ENCODE measurements at regions not wholly inside any gene's neighbourhood (a gene's known extent, or its start where the extent isn't known, plus 50 kb on each side); places are given as distances from the start of the nearest gene placed in this dataset.
A peak's percentile ranks its signal among the peaks of the same experiment; 100 is the strongest.

DNA sequence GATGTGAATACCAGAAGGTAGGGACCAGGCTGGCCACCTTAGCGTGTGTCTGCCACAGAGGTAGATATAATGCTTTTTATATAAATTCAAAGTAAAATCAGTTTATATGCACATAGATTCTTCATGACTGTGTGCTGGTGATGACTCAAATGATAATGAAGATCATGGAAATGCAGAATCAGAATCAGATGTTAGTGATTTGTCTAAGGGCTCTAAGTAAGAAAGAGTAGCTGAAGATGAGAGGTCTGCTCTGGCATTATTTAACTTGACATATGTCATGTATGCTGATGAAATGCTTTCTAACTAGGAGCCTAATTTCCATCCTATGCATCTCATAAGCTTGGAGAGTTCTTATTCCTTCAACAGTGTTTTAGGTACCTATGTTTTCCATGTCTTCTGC is 50.3 kb upstream of the DPH6 start:
- no peak for DNase-seq (ENCODE audit: low spot score)
- TF ChIP-seq, protein P1, sequence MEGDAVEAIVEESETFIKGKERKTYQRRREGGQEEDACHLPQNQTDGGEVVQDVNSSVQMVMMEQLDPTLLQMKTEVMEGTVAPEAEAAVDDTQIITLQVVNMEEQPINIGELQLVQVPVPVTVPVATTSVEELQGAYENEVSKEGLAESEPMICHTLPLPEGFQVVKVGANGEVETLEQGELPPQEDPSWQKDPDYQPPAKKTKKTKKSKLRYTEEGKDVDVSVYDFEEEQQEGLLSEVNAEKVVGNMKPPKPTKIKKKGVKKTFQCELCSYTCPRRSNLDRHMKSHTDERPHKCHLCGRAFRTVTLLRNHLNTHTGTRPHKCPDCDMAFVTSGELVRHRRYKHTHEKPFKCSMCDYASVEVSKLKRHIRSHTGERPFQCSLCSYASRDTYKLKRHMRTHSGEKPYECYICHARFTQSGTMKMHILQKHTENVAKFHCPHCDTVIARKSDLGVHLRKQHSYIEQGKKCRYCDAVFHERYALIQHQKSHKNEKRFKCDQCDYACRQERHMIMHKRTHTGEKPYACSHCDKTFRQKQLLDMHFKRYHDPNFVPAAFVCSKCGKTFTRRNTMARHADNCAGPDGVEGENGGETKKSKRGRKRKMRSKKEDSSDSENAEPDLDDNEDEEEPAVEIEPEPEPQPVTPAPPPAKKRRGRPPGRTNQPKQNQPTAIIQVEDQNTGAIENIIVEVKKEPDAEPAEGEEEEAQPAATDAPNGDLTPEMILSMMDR (IDR thresholded peaks at IDR 0.05; ENCODE audit: extremely low read depth, missing control alignments) = no peak

DNA sequence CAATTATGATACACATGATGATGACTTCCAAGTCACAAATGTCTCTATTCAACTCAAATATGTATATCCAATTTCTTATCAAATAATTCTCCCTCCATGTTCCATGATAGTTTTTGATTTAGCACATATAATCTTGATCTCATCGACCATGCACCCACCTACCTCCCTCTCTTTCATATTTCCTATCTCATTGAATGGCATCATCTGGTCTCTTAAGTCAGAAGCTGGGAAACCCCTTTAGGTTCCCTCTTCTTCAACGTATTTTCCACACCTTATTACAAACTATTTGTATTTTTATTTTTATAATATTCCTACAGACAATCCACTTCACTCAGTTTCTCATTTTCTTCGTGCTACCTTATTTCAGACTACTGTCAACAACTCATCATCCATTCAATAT is 56.9 kb upstream of the DPH6 start:
- no peak for DNase-seq (ENCODE audit: low spot score)
- TF ChIP-seq, protein P1 (IDR thresholded peaks at IDR 0.05; ENCODE audit: extremely low read depth, missing control alignments) = no peak

DNA sequence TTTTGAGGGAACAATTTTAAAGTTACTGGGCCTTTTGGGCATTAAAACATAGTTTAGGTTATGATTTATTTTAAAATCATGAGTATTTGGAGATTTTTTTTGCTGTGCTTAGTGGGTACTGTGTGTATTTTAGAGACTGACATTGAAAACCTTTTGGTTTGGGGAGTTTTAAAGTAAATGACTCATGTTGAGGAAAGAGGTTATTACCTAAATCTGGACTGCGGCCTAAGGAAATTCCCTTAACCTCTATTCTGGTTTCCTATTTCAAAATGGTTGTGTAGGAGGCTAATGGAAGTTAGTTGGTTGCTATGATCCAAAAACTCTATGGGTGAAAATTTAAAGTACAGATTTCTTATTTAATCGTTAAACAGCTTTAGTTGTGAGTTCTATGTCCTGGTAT is 57.3 kb upstream of the DPH6 start:
- TF ChIP-seq, protein P1 (IDR thresholded peaks at IDR 0.05; ENCODE audit: extremely low read depth, missing control alignments) = no peak
- peak; percentile 12 for DNase-seq (ENCODE audit: low spot score)

DNA sequence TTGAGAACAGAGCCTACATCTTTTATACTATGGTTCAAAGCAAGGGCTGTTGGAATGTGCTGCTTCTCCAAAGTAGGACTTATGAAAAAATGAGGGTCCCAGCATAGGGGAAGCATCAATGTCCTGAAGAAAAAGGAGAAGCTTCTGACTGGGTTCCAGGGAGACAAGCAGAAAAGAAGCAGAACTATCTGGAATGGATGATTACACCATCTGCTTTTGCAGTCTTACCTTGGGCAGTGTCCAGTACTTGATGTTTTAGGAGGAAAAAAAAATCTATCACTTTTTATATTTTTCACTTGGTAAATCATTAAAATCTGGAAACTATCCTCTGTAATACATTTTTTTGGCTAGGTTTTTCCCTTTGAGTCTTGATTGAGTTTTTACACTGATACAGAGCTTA is 57.9 kb upstream of the DPH6 start:
- DNase-seq (ENCODE audit: low spot score) = no peak
- TF ChIP-seq, protein P1 (IDR thresholded peaks at IDR 0.05; ENCODE audit: extremely low read depth, missing control alignments) = no peak

DNA sequence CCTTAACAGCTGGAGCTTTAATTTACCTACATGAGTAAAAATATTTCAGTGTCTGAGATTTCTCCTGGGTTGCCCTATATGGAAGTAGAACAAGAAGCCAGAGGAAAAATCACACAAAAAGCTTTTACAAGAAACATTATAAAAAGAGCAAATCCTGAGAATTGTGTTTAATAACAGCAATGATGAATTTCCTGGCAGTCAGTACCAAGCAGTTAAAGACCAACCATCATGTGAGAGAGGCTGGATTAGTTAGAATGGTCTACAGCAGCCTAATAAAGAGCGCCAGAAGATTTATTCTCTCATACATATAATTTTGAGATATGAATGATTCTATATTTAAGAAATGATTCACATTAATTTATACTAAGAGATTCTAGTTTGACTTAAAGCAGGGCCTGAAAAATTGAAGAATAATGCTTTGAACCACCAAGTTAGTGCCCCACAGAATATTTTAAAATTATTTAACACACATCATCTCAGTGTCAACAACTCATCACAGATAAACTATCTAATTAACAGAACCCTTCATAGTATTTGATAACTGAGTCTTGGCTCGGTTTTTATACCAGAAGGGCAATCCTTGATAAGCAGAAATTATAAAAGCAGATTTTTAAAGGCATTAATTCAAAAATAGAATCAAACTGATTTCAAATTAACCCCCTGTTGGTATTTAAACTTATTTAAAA is 59.9 kb upstream of the DPH6 start:
- DNase-seq (ENCODE audit: low spot score) = no peak
- TF ChIP-seq, protein P1 (IDR thresholded peaks at IDR 0.05; ENCODE audit: extremely low read depth, missing control alignments) = no peak

DNA sequence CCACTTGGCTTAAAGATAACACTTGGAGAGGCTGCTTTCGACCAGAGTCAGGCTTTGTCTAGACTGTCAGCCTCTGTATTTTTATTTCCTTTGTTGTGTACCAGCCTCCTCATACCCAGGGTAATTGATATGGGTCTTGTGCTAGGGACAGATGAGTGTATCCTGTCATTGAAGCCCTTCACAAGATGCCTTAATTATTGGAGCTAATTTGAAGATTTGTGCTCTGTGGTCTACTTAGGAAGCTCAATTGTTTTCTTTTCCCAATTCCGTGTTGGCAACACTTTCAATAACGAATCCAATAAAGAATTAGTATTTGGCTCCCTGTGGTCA is 60.5 kb upstream of the DPH6 start:
- TF ChIP-seq, protein P1 (IDR thresholded peaks at IDR 0.05; ENCODE audit: extremely low read depth, missing control alignments) = no peak
- DNase-seq (ENCODE audit: low spot score) = no peak

DNA sequence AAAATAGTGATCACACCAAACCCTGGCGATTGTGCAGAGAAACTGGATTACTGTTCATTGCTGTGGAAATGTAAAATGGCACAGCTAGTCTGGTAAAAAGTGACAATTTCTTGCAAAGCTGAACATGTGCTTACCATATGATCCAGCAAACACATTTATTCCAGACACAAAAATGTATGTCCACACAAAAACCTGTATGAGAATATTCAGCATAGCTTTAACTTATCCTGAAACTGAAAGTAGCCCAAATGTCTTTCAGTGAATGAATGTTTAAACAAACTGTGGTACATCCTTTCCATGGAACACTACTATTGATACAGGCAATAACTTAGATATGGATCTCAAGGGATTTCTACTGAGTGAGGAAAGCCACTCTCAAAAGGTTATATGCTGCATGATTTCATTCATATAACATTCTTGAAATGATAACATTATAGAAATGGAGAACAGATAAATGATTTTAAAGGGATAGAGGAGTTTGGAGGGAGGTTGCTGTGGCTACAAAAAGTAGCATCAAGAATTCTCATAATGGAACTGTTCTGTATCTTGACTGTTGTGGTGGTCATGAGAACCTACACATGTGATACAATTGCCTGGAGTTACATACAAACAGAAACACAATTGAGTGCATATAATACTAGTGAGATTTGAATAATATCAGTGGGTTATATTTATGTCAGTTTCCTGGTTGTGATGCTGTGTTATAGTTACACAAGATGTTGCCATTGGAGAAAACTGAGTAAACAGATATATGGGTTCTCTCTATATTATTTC is 70.7 kb upstream of the DPH6 start:
- no peak for DNase-seq (ENCODE audit: low spot score)
- TF ChIP-seq, protein P1 (IDR thresholded peaks at IDR 0.05; ENCODE audit: extremely low read depth, missing control alignments) = no peak

Data from GM20000 (cell line).